HCT116 (cell line): ENCODE measurements at regions not wholly inside any gene's neighbourhood (a gene's known extent, or its start where the extent isn't known, plus 50 kb on each side); places are given as distances from the start of the nearest gene placed in this dataset.

ENCODE experiments used
- CBX3 ChIP-seq: IDR thresholded peaks from 2 replicates; pipeline ENCODE4 v1.6.1; 2012; ENCODE audit warnings: low read depth
- CTCF ChIP-seq, 3 experiments: fragments of 200-600 bp in 1 of 3; sonication (generic) in 1 of 3; IDR thresholded peaks in 2 of 3; conservative IDR thresholded peaks in 1 of 3; 2 replicates each; pipeline ENCODE4 v1.5.1; 2012 to 2017; ENCODE audit warnings: low read depth in 2 of 3, low read length in 2 of 3, antibody characterized with exemption in 1 of 3, borderline replicate concordance in 1 of 3, control low read depth in 1 of 3, mild to moderate bottlenecking in 1 of 3, mixed read lengths in 1 of 3, mixed run types in 1 of 3, moderate library complexity in 1 of 3; ENCODE audit not compliant: insufficient read depth in 1 of 3
- EZH2 ChIP-seq: fragments of 200-600 bp; sonication (generic); IDR thresholded peaks from 2 replicates; pipeline ENCODE4 v1.6.1; 2017; ENCODE audit warnings: antibody characterized with exemption, mixed run types
- MAX ChIP-seq: IDR thresholded peaks from 2 replicates; pipeline ENCODE4 v1.6.1; 2012
- POLR2A ChIP-seq: IDR thresholded peaks from 2 replicates; pipeline ENCODE4 v1.7.0; 2011; ENCODE audit warnings: borderline replicate concordance; ENCODE audit not compliant: insufficient read depth, insufficient read length; ENCODE audit errors: extremely low read depth
- POLR2AphosphoS5 ChIP-seq: IDR thresholded peaks from 2 replicates; pipeline ENCODE4 v1.6.1; 2011; ENCODE audit warnings: mild to moderate bottlenecking, low read depth, low read length, moderate library complexity
- RAD21 ChIP-seq: IDR thresholded peaks from 2 replicates; pipeline ENCODE4 v1.6.1; 2012; ENCODE audit warnings: low read depth, mild to moderate bottlenecking
- REST ChIP-seq: IDR thresholded peaks from 2 replicates; pipeline ENCODE4 v1.6.1; 2012; ENCODE audit warnings: low read depth
- TCF7L2 ChIP-seq: IDR thresholded peaks from 2 replicates; pipeline ENCODE4 v1.7.0; 2011; ENCODE audit warnings: borderline replicate concordance, inconsistent platforms; ENCODE audit not compliant: insufficient read depth, insufficient read length; ENCODE audit errors: extremely low read depth

GRCh38 chr1:170247751-170248521 lies 102.2 kb downstream of the NTMT2 start:
- no peak for TF ChIP-seq CTCF (IDR thresholded peaks at IDR 0.05 in 2 of 3, conservative IDR thresholded peaks at IDR 0.05 in 1 of 3; ENCODE audit: borderline replicate concordance in 1 of 3, insufficient read depth in 1 of 3, low read depth in 2 of 3, low read length in 2 of 3)
- no peak for TF ChIP-seq POLR2AphosphoS5
- no peak for TF ChIP-seq TCF7L2
- TF ChIP-seq CBX3, result no peak
- no peak for TF ChIP-seq MAX
- no peak for TF ChIP-seq EZH2
- no peak for TF ChIP-seq RAD21
- TF ChIP-seq REST, result no peak
- no peak for TF ChIP-seq POLR2A
